HS-27A (cell line): ENCODE measurements at regions not wholly inside any gene's neighbourhood (a gene's known extent, or its start where the extent isn't known, plus 50 kb on each side); places are given as distances from the start of the nearest gene placed in this dataset.

Experiments
- DNase-seq: peaks from one replicate; pipeline ENCODE4 v3.0.0-alpha.2; 2012; ENCODE audit warnings: low read depth, missing footprints

GRCh38 chr14:86712727-86713126 lies 1182.8 kb downstream of the FLRT2 start:
- no peak for DNase-seq

DNA sequence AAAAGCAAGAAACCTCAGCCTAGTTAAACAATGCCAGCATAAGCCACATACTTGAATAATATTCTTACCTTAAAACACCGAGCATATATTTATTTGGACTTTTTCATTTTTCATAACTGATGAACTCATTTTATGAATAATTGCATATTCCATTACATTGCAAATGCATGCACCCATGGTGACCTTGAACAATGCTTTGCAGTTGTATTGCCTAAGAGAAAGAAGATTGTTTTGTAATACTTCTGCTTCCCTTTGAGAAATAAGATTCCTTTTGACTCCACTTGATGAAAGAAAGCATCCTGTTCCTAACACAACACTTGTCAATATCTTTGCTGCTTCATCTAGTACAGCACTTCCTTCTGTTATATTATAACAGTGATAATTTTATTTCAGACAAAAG lies 1182.2 kb downstream of the FLRT2 start:
- DNase-seq = no peak

GRCh38 chr14:86708846-86709339 lies 1178.9 kb downstream of the FLRT2 start:
- DNase-seq = no peak

- no peak for DNase-seq
These were observed 1177.1 kb downstream of the FLRT2 start for GRCh38 chr14:86707071-86707470.

- DNase-seq = no peak
These were observed 1153.6 kb downstream of the FLRT2 start for GRCh38 chr14:86683561-86683960.

GRCh38 chr14:86675059-86675458 lies 1145.1 kb downstream of the FLRT2 start:
- DNase-seq = no peak

DNA sequence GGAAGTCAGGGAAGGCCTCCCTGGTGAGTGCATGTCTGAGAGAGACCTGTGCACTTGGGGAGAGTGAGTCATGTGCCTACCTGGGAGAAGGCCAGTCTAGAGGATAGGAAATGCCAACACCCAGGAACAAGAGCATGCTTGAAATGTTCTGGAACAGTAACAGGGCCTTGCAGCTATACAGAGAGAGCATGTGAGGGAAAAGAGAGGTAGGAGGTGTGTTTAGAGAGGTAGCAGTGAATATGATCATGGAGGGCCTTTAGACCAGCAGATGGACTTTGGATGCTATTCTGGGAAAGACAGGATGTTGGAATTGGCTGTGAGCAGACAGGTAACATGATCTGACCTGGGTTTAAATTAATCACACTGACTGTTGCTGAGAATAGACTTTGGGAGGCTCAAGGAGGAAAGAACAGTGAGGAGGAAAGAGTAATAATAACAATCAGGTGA lies 1143.6 kb downstream of the FLRT2 start:
- no peak for DNase-seq

DNA sequence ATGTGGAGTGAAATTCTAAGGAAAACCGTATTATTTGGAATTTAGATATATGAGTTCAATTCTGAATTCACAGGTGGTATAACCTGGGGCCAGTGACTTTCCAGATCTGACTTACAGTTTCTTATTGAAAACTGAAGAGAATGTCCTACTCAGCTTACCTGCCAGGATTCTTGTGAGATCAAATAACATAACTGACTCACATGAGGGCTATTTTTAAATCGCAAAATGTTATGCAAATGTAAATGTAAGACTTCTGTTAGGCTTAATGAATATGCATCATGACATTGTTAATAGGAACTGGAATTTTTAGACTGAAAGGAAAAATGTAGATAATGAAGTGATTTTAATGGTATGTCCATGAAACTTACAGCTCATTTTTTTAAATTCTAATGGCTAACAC lies 1142.1 kb downstream of the FLRT2 start:
- no peak for DNase-seq

- no peak for DNase-seq
These were observed 1136.0 kb downstream of the FLRT2 start for GRCh38 chr14:86665975-86666374.

- no peak for DNase-seq
These were observed 1132.4 kb downstream of the FLRT2 start for GRCh38 chr14:86662334-86662733.

- no peak for DNase-seq
These were observed 1124.7 kb downstream of the FLRT2 start for GRCh38 chr14:86654558-86655184.

DNA sequence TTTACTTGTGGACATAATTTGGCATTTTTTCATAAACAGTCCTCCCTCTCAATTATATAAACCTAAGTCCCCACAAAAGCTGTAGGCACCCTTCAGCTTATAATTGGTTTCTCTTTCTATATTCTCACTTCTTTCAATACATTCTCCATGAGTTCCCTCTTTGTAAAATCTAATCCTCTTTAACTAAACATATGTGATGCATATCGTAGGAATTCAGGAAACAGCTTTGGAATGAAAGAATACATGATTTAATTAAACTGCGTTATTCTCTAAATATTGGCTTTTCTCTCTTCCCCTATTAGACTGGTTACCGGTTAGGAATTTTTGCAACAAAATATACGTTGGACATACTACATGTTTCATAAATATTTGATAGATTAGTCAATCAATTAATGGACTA lies 1122.6 kb downstream of the FLRT2 start:
- DNase-seq = no peak

DNA sequence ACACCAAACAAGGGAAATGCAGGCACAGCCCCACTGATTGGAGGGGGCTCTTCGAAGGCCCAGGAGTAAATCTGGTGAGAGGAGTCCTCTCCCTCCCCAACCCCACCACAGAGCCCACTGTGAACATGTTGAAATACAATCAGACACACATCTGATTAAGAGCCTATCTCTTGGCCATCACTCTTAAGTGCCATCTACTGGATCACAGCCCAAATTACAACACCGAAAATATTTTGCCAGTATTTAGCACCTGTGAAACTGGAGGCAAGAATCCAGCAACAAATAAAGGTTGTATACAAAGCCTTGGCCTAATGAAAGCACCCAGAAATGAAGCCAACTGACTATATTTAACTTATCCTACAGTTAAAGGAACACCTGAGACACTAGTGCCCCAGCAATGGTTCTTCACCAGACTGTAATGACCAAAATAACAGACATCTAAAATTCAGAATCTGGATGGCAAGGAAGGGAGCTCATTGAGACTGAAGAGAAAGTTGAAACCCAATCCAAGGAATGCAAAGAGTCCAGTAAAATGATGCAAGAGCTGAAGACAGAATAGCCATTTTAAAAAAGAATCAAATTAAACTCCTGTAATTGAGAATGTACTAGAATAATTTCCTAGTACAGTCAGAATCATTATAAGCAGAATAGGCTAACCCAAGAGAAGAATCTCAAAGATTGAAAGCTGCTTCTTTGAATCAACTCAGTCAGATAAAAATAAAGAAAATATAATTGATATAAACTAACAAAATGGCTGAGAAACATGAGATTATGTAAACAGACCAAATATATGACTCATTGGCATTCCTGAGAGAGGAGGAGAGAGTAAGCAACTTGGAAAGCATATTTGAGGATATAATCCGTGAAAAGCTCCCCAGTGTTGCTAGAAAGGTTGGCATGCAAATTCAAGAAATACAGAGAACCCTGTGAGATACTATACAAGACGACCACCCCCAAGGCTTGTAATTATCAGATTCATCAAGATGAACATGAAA lies 1117.0 kb downstream of the FLRT2 start:
- DNase-seq = no peak

DNA sequence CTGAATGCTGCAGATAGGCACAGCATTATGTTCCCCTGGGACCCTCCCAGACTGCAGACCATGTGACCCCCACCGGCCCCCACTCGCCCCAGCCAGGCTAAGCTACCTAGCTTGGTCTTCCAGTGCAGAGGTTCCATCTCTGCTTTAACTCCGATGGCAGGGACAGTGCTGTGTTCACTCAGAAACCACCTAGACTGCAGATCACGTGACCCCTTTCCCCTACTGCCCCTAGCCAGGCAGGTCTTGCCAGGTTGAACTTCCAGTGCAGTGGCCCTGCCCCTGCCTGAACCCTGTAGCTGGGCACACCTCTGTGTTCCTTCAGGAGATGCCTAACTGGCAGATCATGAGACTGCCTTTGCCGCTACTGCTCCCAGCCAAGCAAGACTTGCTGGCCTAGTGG lies 1116.2 kb downstream of the FLRT2 start:
- DNase-seq = no peak

- no peak for DNase-seq
These were observed 1111.4 kb downstream of the FLRT2 start for GRCh38 chr14:86641310-86641709.

- DNase-seq = no peak
These were observed 1110.3 kb downstream of the FLRT2 start for GRCh38 chr14:86640288-86640687.

DNA sequence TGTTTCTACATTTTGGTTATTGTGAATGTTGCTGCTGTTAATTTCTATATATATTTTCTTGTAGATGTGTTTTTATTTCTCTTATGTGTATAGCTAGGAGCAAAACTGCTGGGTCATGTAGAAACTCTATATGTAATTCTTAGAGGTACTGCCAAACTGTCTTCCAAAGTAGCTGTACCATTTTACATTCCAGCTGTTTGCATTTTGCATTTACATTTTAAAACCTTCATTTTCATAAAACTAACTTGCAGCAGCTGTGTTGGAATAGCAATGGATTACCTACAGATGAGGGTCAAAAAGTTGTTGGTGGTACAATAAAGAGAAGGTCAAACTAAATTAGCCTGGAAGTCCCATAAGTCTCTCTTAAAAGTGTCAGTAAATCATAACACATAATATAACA lies 1109.7 kb downstream of the FLRT2 start:
- no peak for DNase-seq

DNA sequence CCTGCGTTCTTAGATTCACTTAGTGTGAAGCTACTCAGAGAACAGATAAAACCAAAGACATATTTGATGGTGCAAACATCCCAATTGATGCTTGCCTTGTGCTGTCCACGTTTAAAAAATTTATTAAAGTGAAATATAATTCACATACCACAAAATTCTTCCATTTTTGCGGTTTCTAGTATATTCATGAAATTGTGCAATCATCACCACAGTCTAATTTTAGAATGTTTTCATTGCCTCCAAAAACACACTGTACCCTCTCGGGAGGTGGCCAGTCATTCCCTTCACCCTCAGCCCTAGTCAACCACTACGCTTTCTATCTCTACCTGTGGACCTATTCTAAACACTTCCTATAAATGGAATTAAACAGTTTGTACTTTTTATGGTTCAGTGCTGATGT lies 1109.2 kb downstream of the FLRT2 start:
- DNase-seq = no peak

DNA sequence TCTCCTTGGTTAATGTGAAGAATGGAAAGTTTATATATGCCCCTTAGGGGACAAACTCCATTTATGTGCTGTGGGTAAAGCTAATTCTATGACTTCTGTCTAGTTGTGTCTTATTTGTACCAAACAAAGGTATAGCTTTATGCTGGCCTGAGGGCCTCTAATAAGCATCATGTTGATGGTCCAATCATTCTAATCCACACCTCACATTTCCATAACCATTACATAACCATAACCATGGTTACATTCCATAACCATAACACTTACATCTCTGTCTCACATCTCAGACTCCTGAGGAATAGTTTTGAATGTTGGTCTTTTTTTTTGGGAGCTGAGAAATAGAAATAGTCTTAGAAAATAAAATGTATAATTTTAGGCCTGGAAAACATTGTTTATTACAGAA lies 1097.1 kb downstream of the FLRT2 start:
- no peak for DNase-seq

DNA sequence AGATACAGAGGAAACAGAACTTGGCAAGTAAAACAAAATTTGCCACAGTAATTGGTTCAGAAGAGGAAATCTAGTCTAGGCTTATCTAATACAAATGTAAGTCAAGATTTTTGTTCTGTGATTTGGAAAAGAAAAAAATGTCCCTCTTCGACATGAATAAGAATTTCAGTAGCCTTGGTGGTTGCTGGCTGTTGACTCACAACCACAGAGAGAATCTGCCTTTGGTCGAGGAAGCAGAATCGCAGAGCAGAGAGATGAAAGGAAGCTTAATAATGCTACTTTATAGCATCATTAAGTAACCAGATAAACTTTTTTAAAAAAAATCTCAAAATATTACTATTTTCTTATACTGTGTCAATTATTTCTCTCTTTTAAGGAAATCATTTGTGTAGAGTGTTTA lies 1096.6 kb downstream of the FLRT2 start:
- DNase-seq = no peak

- DNase-seq = no peak
These were observed 1095.7 kb downstream of the FLRT2 start for GRCh38 chr14:86625637-86626036.

- DNase-seq = no peak
These were observed 1089.8 kb downstream of the FLRT2 start for GRCh38 chr14:86619726-86620125.

GRCh38 chr14:86613786-86614185 lies 1083.8 kb downstream of the FLRT2 start:
- no peak for DNase-seq
